ENCODE measurements at regions not wholly inside any gene's neighbourhood (a gene's known extent, or its start where the extent isn't known, plus 50 kb on each side); places are given as distances from the start of the nearest gene placed in this dataset.
A peak's percentile ranks its signal among the peaks of the same experiment; 100 is the strongest.
"Not testable (repeated sequence)": the region's sequence is repeated elsewhere in the genome, so short reads cannot be mapped to it uniquely, and the experiment has no call there.

DNA sequence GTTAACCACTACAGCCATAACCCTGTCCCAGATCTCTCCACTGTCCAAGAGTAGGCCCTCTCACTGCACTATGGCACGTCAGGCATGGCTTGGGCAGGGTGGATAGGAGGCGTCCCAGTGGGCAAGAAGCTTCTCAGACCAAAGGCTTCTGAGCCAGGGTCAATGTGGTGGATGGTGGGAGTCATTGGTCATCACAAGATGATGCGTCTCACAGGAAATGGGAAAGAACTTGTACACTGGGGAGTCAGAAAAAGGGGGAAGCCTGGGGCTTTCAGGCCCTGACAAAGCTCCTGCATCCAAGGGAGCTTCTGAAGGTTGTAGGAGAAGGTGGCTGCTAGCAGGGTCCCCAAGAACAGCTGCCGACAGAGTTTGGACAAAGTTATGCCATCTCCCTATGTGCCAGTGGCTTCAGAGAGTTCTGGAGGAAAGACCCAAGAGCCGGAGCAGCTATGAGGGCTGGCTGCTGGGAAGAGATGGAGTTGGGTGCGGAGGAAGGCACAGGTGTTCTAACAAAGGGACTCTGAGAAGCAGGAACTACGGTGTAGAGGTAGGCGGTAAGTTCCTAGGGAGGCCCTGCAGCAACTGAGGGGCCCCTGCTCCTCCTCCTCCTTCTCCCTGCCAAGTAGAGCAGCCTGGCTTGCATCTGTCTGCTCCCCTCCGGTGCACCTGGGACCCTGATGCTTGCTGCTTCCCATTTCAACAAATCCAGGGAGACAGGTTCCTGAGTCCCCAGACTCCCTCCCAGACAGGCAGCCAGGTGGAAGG is 81.1 kb downstream of the ARL6IP4 start:
- no peak for DNase-seq

DNA sequence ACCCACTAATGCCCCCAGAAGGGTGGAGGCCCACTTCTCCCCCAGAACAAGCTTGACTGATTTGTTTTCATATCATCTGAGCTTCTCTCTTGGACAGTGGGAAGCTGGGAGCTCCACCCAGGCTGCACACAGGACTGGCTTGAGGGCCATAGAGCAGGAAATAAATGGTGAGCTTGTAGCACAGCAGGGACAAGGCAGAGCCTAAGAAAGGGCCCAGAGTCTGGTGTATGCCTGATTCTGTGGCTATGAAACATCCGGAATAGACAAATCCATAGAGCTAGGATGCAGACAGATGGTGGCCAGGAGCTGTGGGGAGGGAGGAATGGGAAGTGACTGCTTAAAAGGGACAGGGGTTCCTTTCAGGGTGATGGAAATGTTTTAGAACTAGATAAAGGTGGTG is 79.0 kb downstream of the ARL6IP4 start:
- DNase-seq, result no peak

DNA sequence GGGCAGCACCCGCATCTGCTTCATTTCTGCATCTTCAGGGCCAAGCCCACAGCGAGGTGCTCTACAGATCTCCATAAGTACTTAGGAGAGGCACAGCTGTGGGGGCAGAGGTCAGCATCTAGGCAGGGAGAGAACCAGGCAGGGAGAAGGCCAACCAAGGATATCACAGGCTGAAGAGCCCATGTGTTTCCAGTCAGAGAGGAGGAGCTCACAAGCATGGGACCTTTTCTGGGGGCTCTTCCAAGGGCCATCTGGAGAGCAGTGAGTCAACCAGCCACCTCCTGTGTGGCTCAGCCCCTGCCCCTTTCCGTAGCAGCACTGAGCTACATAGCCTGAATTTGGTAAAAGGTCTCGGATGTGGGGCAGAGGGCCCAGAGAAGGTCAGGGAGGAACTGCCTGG is 78.5 kb downstream of the ARL6IP4 start:
- no peak for DNase-seq

DNA sequence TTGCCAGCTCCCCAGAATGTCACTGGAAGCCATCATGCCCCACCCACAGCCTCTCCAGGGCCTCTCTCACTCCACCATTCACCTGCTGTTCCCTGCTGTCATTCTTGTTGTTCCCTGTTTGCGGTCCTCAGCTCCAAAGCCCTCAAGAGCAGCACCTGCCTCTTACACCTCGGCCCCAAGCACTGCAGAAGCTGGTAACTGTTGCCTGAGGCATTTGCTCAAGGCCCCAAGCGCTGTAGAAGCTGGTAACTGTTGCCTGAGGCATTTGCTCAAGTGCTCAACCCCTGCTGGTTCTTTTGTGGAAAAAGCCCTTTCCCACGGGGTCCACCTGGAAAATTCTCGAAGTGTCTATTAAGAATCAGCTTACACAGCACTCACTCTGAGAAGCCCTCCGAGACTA is 78.0 kb downstream of the ARL6IP4 start:
- no peak for DNase-seq

DNA sequence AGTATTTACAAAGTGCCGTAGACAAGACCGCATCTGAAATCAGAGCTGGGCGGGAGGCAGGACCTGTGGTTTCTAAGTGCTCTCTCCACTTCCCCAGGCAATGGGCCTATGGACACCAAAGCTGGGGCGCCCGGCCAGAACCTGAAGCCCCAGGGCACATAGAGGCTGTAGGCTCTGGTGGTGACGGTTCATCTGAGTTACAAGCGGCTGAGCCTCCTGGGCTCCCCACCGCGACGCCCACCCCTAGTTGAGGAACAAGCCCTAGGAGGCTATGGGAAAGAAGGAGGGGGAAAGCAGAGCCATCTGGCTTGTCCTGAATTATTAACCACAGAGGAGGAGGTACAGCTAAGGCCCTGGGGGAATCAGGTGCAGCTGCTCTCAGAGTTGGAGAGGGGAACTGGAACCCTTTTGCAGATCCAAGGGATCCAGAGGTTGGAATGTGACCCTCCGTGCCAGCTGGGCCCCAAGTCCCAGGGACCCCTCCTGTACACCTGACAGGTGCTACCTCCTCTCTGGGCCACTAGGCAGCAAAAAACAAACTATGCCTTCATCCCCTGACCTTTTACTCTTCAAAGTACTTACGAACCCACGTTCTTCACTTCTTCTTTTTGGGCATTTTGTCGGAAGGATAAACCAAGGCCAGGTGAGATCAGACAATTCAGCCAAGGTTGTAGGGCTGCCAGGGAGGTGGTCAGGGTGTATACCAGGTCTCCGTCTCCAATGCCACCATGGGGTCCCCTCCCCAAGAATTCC is 77.2 kb downstream of the ARL6IP4 start:
- no peak for DNase-seq

DNA sequence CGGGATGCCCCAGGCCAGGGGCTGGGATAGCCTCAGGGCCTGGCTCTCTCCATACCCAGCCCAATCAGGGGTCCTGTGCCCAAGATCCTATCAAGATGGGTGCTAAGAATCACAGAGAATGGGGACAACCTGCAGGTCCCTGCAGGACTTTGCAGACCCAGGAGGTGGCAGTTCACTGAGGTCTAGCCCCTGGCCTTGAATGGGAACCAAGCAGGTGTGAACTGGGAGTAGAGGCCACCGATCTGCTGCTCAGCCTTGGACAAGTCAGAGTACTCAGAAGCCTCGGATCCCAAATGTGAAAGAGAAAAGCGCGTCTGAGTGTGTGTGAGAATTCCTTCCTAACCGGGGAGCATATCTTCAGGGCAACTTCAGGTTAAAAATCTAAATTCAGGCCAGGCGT is 76.2 kb downstream of the ARL6IP4 start:
- no peak for DNase-seq

DNA sequence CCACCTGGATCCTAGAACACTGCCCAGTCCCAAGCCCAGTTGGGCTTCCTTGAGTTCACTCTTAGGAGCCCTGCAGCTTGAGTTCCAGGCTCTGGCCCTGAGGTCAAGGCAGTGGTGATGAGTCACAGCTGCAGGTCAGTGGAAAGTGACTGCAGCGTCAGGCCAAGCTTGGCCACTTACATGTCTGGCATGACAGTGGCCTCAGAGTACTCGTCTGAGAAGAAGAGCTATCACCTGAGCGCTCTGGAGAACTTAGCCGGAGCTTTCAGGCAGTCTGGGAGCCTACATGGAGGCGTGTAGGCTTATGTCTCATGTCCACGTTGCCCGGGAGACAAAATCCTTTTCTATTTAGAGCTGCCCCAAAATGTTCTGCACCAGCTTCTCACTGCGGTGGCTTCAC is 75.6 kb downstream of the ARL6IP4 start:
- DNase-seq, result no peak

DNA sequence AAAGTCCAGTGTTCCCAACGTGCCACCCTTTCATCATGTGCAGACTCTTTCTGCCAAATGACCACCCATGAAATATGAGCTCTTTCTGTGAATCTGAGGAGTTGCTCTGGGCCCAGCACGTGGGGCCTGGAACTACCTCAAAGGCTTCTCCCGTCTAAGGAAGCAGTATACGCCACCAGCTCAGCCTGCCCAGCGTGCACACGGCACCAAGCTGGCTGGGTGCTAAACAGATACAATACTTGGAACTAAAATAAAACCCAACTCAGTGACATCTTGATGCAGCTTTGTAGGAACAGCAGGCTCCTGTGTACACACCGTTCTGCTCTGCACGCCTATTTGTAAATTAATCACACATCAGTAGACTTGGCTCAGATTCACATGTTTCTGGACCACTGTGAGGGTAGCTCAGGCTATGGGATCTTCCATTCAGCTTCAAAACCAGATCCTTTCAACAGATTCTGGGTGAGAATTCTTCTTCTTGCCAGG is 74.8 kb downstream of the ARL6IP4 start:
- DNase-seq, result no peak

DNA sequence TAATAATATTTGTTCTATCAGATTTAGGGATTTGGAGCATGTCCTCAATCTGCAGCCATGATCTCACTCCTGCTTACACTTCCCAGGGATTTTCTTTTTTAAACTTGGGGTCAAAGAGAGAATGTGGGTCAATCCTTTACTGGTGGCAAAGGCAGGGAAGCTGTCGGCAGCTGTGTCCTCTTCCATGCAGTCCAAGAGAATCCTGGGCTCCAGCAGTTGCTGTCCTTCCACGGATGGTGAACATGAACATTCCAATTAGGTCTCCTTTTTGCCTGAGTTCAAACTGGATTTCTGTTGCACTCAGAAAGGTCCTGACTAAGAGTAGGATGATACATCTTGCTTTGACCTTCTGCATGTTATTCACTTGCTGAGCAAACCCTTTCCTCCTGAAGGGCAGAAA is 73.9 kb downstream of the ARL6IP4 start:
- no peak for DNase-seq

DNA sequence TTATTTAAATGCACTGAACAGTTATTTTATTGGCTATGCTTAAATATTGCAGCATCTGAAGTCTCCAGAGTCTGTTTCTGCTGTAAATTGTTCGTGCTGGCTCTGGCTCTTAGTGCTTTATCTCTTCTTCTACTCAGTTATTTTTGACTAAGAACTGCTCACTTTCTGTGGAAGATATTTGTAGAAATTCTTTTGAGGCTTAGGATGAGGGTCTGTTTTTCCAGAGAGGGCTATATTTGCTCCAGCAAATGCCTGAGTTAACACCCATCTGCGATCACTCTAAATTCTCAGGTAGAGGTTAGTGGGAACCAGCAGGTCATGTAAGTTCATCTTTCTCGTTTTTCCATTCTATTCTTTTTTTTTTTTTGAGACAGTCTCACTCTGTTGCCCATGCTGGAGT is 71.1 kb downstream of the ARL6IP4 start:
- no peak for DNase-seq

DNA sequence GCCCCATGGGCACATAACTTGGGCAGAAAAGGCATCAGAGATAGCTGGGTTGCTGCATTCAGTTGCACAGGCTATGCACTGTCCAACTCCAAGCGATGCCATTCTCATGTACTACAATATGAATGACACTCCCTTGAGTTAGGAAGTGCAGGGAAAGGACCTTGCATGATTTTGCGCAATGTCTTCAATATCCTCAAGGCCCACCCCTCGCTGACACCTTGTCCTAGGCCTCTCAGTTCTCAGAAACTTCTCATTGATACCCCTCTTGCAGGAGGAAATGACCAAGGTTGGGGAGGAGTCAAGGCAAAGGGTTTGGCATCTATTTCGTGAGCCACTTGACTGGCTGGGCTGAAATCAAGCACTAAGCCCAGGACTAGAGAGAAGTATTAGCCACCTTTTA is 70.4 kb downstream of the ARL6IP4 start:
- no peak for DNase-seq

DNA sequence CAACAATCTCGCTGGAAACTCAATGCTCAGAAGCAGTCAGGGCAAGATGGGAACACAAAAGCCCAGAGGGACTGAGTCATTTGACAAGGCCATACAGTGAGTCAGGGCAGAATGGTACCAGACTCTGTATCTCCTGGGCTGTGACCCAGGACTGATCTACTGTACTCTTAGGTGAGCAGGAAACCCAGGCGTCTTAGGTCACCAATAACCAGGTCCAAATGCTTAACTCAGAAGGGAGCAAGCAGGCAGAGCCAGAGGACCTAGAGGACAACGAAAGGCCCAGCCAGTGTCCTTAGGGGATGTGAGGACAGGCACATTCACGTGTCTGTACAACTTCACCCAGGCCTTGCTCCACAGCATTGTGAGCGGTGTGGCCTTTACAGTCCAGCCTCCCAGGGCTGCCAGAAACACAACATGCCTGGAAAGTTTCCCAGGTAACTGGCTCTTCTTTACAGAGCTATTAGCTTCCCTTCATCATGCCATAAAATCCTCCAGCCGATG is 69.9 kb downstream of the ARL6IP4 start:
- DNase-seq, result no peak

DNA sequence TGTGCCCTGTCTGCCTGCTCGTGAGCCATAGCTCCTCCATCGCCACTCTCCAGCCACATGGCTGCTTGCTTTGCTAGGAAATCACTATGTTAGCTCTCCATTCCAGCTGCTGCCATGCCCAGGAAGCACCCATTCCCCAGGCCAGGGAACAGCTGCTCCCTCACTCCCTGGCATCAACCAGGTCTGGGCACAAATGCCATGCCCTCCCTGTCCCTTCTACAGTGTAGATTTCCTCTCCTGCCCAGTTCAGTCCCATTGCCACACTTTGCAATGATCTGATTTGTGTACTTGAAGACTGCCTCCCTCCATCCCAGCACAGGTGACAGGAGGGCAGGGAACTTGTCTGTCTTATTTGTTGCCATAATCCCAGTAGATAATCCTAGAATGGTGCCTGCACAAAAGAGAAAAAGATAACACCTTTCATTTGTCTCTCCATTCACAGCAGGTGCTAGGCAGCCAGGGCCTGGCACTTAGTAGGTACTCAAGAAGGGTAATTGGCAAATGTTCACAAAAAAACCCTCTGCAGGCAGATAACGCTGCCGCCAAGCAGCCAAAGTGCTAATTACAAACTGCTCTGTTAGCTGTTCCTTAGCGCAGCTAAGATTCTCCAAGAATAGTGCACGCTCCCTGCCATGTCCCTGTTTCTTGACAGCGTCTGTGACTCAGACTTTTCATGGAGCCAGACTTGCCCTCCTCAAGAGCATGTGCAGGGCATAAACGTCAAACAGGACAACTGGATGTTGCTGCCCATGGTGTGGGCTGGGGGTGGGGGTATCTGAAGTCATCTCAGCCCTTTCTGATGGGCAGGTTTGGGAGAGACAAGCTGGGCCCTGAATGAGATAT is 69.1 kb downstream of the ARL6IP4 start:
- no peak for DNase-seq

DNA sequence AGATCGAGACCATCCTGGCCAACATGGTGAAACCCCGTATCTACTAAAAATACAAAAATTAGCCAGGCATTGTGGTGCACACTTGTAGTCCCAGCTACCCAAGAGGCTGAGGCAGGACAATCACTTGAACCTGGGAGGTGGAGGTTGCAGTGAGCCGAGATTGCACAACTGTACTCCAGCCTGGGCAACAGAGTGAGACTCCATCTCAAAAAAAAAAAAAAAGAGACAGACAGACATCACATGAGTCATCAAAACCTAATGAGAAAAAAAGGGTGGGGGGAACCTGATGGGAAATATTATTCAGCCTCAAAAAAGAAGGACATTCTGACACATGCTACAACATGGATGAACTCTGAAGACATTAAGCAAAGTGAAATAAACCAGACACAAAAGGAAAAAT is 67.4 kb downstream of the ARL6IP4 start:
- DNase-seq, result not testable (repeated sequence)

DNA sequence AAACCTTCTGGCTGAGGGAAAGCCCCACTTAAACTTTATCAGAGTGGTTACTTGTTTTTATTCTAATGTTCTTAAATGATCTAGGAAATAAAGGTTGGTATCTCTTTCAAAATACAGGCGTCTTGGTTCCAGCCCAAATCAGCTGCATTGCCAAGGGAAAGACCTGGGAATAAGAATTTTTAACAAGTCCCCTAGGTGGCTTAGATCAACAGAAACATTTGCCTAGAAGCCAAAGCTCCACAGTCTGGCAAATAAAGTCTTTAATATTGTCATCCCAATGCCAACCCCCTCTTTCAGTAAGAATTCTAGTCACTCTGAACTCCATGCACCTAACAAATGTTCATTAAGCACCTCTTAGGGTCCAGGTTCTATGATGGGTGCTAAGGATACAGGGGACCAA is 66.8 kb downstream of the ARL6IP4 start:
- no peak for DNase-seq

DNA sequence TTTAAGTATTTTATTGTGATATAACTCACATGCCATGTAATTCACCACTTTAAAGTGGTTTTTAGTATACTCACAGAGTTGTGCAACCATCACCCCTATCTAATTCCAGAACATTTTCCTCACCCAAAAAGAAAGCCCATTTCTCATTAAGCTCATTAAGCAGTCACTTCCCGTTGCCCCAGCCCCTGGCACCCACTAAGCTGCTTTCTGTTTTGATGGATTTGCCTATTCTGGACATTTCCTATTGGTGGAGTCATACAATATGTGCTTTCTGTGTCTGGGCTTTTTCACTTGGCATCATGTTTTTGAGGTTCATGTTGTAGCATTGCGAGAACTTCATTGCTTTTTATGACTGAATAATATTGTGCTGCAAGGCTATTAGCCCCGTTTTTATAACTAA is 66.0 kb downstream of the ARL6IP4 start:
- no peak for DNase-seq

DNA sequence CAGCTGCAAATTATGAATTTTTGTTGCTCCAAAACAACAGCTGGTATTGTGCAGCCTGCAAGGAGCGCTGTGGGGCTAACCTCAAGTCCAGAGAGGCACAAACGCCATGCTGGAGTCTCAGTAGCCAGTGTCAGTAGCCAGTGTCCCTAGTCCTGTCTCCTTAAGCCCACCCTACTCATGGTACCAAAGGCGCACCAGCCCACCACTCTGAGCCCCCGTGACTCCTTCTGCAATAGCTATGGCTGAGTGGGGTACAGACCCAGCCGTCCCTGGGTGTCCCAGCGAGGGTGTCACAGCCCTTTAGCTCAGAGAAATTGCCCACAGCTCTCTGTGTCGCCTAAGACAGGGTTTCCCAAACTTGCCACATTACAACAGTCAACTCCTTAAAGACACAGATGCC is 65.2 kb downstream of the ARL6IP4 start:
- no peak for DNase-seq

DNA sequence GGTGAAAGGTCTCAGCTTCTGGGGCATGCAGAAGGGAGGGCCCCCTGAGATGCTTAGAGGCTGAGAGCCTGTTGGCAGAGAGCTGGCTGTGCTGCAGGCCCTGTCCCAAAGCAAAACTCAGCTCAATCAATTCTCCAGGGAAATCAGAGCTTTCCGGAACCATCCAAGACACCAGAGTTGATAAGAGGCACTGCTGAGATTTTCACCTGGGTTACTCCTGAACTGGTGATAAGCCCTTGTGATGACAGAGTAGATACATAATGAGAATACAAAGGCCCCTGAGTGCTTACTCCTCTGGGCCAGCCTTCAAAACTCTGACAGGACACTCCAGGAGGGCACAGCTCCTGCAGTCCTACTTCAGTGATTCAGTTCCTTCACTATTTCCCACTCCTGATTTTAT is 63.9 kb downstream of the ARL6IP4 start:
- no peak for DNase-seq

DNA sequence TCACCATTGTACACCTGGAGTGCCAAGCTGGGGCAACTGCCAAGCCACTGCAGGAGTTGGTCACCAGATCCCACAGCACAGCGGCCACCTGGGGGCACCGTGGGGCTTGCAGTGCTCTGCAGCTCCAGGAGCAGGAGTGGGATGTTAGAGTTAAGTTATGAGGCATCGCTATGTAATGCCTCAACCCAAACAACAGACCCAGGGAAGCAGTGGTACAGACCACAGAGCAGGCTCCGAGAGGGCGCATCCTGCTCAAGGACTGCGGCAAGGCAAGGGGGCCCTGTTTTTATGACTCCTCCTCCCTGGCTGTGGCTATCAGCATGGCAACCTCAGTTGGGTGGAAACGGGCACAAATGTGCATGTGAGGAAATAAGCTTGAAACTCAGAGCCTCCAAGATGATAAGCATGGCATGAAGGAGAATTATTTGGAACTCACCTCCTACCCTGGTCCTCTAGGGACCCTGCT is 63.1 kb downstream of the ARL6IP4 start:
- DNase-seq, result peak; percentile 75

DNA sequence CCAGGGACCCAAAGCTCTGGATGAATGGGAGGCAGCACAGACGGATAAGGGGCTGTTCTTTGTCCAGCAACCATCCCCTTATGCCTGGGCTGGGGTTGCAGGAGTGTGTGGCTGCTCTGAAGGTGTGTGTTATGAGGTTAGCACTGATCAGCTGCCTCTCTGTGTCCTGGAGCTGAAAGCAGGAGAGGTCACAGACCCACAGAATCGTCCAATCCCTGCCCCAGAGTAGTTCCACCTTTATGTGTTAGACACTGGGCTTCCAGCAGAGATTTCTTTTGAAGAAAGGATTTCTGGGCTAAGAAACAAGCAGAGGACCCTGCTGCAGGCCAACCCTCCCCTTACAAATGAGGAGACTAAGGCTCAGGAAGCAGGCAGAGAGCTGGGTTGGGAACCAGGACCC is 62.4 kb downstream of the ARL6IP4 start:
- DNase-seq, result no peak

DNA sequence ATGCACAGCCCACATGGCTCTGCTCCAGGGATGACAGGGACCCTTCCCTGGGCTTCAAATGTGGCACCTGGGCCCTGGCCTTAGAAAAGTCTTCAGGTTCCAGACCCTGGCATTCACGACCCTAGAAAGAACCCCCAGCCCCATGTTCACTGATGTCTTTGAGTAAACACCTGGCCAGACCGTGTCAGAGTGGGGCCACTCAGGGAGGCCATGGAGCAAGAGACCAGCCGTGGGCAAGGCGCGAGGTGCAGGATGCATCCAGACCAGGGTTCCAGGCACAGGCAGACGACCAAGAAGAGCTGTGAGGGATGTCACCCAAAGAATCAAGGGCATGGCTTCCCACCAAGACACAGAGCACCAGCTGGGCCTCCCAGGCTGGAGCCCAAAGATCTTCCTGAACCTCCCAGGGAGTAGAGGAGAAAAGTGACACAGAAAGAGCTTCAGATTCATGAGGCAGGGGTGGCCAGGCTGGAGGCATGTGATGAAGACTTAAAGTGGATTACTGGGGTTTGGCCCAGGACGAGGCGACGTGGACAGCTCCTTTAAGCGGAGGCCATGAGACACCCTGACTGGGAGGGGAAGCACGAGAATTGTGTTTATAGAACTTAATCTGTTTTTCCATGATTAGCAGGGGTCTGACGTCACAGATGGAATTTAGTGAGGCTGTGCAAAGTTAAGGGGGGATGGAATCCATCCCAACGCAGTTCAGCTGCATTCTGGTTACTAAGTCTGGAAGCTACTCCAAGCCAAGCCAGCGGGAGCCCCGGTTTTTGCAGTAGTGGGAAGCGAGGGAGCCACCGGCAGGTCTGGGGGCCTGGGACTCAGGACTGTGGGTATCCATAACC is 61.6 kb downstream of the ARL6IP4 start:
- DNase-seq, result no peak

DNA sequence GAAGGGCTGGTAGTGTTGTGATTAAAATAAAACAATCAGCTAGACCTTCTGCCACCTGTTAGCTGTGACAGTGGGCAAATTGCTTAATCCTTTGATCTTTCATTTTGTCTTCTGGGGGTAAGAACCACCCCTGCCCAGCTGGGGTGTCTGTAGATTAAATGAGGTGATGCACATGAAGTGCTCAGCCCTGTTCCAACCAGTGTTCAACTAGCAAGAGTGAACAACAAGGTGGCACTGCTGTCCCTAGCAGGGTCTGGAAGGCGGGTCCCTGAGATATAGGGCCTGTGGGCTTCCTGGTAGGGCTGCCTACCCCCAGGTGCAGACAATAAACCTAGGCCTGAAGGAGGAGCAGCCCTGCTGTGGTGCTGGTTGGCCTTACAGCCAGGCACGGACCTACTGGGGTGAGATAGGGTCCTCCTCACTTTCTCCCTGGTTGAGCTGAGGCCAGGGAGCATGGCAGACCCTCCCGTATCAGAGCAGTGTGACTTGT is 60.6 kb downstream of the ARL6IP4 start:
- DNase-seq, result no peak

All from activated CD4-positive, alpha-beta T cell treated with anti-CD3 and anti-CD28 coated beads for 4 hours (primary cell).